ENCODE measurements at regions not wholly inside any gene's neighbourhood (a gene's known extent, or its start where the extent isn't known, plus 50 kb on each side); places are given as distances from the start of the nearest gene placed in this dataset.
A peak's percentile ranks its signal among the peaks of the same experiment; 100 is the strongest.
"Not testable (repeated sequence)": the region's sequence is repeated elsewhere in the genome, so short reads cannot be mapped to it uniquely, and the experiment has no call there.

DNA sequence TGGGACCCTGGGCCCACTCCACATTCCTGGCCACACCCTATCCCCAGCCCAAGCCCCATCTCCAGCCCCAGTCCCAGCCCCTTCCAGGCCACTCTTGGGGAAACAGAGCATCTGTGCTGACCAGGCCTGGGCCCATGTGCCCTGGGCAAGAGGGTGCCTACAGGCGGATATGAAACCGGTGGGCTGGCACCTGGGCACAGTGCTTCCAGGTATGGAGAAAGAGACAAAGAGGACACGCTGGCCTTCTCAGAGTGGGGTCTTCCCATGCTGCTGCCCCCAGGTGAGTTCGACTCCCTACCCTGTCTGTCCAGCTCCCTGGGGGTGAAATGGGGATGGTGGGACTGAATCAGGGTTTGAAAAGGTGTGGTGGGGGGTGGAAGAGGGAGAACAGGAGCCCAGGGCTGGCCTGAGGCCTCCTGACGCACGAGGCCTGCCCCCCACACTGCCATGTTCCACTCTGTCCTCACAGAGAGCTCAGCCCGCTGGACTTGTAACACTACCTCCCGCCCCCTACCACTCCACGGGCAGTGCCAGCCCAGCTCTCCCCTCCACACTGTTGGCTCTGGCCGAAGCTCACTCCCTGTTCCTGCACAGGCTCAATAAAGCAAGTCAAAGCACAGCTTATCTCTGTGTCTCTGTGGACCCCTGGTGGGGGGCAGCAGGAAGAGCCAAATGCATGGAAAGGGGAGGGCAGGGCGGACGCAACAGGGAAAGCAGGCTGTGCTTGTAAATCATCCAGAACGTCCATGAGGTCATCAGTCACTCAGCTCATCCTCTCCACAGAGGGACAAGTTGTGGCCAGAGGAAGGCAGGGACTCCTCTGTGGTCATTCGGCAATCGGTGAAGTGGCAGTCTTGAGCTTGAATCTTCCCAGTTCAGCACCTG lies 71.1 kb upstream of the TMEM97 start:
- Histone ChIP-seq H3K27me3 (replicated peaks; ENCODE audit: control insufficient read depth, insufficient read depth, low read length) (peaks cover 3% of the 10 kb centered on the region), H3K4me3 (ENCODE audit: low read length) (no peak overlapping the region), H3K9me3 (ENCODE audit: control insufficient read depth, low read length) (no peaks in the 10 kb centered on the region), H3K4me1 (ENCODE audit: control insufficient read depth, insufficient read depth, low read length) (peaks cover 9% of the 10 kb centered on the region), H3K36me3 (ENCODE audit: control insufficient read depth, insufficient read depth, low read length, severe bottlenecking) (no peaks in the 10 kb centered on the region), H3K9ac (ENCODE audit: low read length) (no peak overlapping the region)
- no peak for DNase-seq (ENCODE audit: low read depth)

DNA sequence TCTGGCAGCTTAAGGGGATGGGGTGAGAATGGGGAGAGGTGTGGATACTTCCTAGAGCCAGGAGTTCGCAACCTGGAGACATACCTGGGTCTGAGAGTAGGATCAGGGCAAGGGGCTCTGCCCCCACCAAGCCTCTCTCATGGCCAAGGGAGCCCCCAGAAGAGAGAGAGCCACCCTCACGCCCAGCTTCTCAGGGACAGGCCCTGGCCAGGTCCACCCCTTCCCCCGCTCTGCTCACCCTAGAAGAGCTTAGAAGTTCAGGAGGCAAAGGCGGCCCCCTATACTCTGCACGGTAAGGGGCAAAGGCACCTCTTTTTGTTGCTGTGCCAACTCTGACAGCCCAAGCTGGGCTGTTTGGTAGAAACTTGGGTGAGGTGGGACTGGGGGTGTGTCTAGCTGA lies 69.3 kb upstream of the TMEM97 start:
- H3K36me3 ChIP-seq (ENCODE audit: control insufficient read depth, insufficient read depth, low read length, severe bottlenecking), result no peaks in the 10 kb centered on the region
- H3K9me3 ChIP-seq (ENCODE audit: control insufficient read depth, low read length), result no peaks in the 10 kb centered on the region
- H3K4me1 ChIP-seq (ENCODE audit: control insufficient read depth, insufficient read depth, low read length), result peaks cover 9% of the 10 kb centered on the region
- H3K4me3 ChIP-seq (ENCODE audit: low read length), result no peak overlapping the region
- no peak overlapping the region for H3K9ac ChIP-seq (ENCODE audit: low read length)
- peaks cover 3% of the 10 kb centered on the region for H3K27me3 ChIP-seq (replicated peaks; ENCODE audit: control insufficient read depth, insufficient read depth, low read length)
- DNase-seq (ENCODE audit: low read depth), result no peak

DNA sequence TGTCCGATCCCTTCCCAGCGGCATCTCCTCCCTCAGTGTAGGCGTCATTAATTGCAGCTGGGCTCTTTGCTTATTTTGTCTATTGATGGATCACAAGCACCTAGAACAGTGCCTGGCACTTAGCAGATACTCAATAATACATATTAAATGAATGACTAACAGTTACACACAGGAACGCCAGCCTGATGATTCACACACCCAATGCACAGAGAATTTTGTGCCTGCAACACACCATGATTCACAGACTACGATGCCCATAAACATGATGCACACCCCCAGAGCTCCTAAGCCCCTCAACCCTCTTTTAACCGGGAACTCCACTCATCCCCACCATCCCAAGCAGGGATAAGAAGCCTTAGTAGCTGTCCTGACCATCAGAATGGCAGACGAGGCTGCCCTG lies 66.6 kb upstream of the TMEM97 start:
- peaks cover 9% of the 10 kb centered on the region for H3K4me1 ChIP-seq (ENCODE audit: control insufficient read depth, insufficient read depth, low read length)
- H3K36me3 ChIP-seq (ENCODE audit: control insufficient read depth, insufficient read depth, low read length, severe bottlenecking), result no peaks in the 10 kb centered on the region
- no peaks in the 10 kb centered on the region for H3K27me3 ChIP-seq (replicated peaks; ENCODE audit: control insufficient read depth, insufficient read depth, low read length)
- H3K4me3 ChIP-seq (ENCODE audit: low read length), result no peak overlapping the region
- peak; percentile 22 for DNase-seq (ENCODE audit: low read depth)
- H3K9ac ChIP-seq (ENCODE audit: low read length), result no peak overlapping the region
- H3K9me3 ChIP-seq (ENCODE audit: control insufficient read depth, low read length), result no peaks in the 10 kb centered on the region

DNA sequence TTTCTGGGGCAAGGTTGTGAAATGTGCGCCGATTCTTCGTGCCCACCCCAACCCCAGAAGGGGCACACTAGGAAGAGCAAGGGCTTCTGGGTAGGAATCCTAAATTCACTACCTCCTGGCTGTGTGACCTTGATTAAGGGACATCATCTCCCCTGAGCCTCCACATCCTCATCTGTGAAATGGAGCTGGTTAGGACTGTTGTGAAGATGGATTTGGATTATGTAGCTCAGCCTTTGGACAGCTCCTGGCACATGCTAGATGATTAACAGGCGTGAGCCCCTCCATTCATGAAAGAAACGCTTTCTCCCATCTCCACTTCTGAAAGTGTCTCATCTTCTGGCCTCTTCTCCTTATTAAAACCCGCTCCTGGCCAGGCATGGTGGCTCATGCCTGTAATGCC lies 65.3 kb upstream of the TMEM97 start:
- H3K4me3 ChIP-seq (ENCODE audit: low read length), result no peak overlapping the region
- no peak for DNase-seq (ENCODE audit: low read depth)

DNA sequence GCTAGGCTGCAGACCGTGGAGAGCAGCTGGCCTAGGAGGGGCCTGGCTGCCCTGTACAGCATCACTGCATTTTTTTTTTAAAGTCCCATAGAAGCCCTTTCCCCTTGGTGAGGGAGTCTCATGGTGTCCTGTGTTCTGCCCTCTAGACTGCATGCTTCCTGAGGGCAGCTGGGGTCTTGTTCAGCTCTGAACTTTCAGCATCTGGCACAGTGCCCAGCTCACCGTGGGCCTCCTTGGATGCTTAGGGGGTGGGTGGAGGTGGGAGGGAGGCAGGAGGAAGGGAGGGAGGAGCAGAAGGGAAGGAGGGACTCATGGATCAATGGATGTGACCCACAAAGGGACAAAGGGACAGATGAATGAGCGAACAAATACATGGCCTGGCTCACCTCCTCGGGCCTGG lies 63.4 kb upstream of the TMEM97 start:
- no peak for DNase-seq (ENCODE audit: low read depth)
- Histone ChIP-seq H3K9ac (ENCODE audit: low read length) (no peak overlapping the region), H3K4me1 (ENCODE audit: control insufficient read depth, insufficient read depth, low read length) (peaks cover 9% of the 10 kb centered on the region), H3K27me3 (replicated peaks; ENCODE audit: control insufficient read depth, insufficient read depth, low read length) (no peaks in the 10 kb centered on the region), H3K9me3 (ENCODE audit: control insufficient read depth, low read length) (no peaks in the 10 kb centered on the region), H3K36me3 (ENCODE audit: control insufficient read depth, insufficient read depth, low read length, severe bottlenecking) (no peaks in the 10 kb centered on the region), H3K4me3 (ENCODE audit: low read length) (no peak overlapping the region)

More for the DNA sequence above, 65.3 kb upstream of the TMEM97 start:
- Histone ChIP-seq H3K27me3 (replicated peaks; ENCODE audit: control insufficient read depth, insufficient read depth, low read length) (no peaks in the 10 kb centered on the region), H3K9ac (ENCODE audit: low read length) (no peak overlapping the region), H3K9me3 (ENCODE audit: control insufficient read depth, low read length) (no peaks in the 10 kb centered on the region), H3K4me1 (ENCODE audit: control insufficient read depth, insufficient read depth, low read length) (peaks cover 9% of the 10 kb centered on the region), H3K36me3 (ENCODE audit: control insufficient read depth, insufficient read depth, low read length, severe bottlenecking) (no peaks in the 10 kb centered on the region)

DNA sequence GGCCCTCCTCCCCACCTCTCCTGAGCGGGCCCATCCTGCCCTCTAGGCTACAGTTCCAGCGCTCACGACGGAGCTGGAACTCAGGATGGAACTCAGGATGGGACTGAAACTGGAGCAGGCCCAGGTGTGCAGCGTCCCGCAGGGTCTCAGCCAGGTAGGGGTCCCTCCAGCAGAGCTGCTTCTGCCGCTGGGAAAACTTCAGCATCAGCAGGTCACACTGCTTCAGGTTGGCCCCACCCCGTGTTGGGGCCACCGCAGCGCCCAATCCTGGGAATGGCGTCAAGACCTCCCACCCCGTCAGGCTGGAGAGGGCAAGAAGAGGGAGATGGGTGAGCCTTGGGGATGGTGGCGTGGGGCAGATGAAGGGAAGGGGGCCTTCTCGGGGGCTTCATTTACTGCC lies 62.6 kb upstream of the TMEM97 start:
- H3K4me3 ChIP-seq (ENCODE audit: low read length), result no peak overlapping the region
- H3K9ac ChIP-seq (ENCODE audit: low read length), result no peak overlapping the region
- peaks cover 8% of the 10 kb centered on the region for H3K4me1 ChIP-seq (ENCODE audit: control insufficient read depth, insufficient read depth, low read length)
- DNase-seq (ENCODE audit: low read depth), result no peak
- H3K9me3 ChIP-seq (ENCODE audit: control insufficient read depth, low read length), result no peaks in the 10 kb centered on the region
- no peaks in the 10 kb centered on the region for H3K27me3 ChIP-seq (replicated peaks; ENCODE audit: control insufficient read depth, insufficient read depth, low read length)
- no peaks in the 10 kb centered on the region for H3K36me3 ChIP-seq (ENCODE audit: control insufficient read depth, insufficient read depth, low read length, severe bottlenecking)

DNA sequence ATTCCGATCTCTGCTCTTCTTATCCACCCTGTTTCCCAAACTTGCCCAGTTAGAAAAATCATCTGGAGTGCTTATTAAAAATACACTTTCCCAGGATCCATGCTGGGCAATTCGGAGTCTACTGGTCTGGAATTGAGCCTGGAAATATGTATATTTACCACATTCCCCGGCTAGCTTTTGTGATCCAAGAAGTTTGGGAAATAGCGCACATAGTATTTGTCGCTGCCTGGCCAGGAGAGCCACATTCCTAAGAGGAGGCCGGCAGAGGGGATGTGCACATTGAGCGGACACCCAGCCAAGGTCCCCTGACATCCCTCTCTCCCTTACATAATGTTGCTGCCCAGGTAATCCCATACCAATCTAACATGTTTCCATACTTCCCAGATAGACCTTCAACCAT lies 62.1 kb upstream of the TMEM97 start:
- DNase-seq (ENCODE audit: low read depth), result no peak
- peaks cover 3% of the 10 kb centered on the region for H3K4me1 ChIP-seq (ENCODE audit: control insufficient read depth, insufficient read depth, low read length)

DNA sequence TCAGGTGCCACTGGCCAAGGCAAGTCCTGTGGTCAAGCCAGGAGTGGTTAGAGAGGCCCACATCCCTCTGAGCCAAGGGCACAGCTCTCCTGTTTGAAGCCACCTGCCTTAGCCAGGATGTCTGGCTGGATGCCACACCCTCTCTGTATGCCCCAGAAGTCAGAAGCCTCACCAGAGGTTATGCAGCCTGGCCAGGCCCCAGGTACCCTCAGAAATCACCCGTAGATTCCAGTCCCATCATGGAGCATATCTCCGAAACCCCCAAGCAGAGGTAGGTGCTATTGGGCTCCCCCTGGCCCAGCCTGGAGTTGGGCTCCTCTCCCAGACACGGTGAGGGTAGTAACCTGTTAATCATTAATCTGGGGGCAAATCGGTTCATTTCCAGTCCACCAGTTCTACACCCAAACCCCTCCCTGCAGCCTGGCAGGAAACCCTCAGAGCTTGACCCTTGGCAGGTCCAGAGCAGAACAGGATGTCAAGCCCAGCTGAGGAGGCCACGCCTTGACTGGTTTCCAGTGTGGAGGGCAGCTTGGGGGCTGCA lies 60.6 kb upstream of the TMEM97 start:
- Histone ChIP-seq H3K9ac (ENCODE audit: low read length) (no peak overlapping the region), H3K36me3 (ENCODE audit: control insufficient read depth, insufficient read depth, low read length, severe bottlenecking) (no peaks in the 10 kb centered on the region), H3K4me3 (ENCODE audit: low read length) (no peak overlapping the region), H3K27me3 (replicated peaks; ENCODE audit: control insufficient read depth, insufficient read depth, low read length) (no peaks in the 10 kb centered on the region), H3K4me1 (ENCODE audit: control insufficient read depth, insufficient read depth, low read length) (no peaks in the 10 kb centered on the region), H3K9me3 (ENCODE audit: control insufficient read depth, low read length) (peaks cover 17% of the 10 kb centered on the region)
- no peak for DNase-seq (ENCODE audit: low read depth)

More for the DNA sequence above, 62.1 kb upstream of the TMEM97 start:
- no peaks in the 10 kb centered on the region for H3K27me3 ChIP-seq (replicated peaks; ENCODE audit: control insufficient read depth, insufficient read depth, low read length)
- peaks cover 2% of the 10 kb centered on the region for H3K9me3 ChIP-seq (ENCODE audit: control insufficient read depth, low read length)
- H3K9ac ChIP-seq (ENCODE audit: low read length), result no peak overlapping the region
- no peaks in the 10 kb centered on the region for H3K36me3 ChIP-seq (ENCODE audit: control insufficient read depth, insufficient read depth, low read length, severe bottlenecking)
- H3K4me3 ChIP-seq (ENCODE audit: low read length), result no peak overlapping the region

DNA sequence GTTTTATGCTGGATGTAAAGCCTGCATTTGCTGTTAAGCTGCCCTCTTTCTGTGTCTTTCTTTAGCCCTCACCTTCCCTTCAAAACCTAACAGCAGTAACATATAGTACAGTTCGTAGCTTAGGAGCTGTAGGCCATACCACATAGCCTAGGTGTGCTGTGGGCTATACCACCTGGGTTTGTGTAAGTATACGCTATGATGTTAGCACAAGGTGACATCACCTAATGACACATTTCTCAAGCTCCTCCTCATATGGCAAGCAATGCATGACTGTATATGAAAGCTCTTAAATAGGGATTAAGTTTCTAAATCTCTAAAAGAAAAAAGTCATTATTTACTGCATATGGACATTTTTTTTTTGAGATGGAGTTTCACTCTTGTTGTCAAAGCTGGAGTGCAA lies 57.8 kb upstream of the TMEM97 start:
- peaks cover 19% of the 10 kb centered on the region for H3K9me3 ChIP-seq (ENCODE audit: control insufficient read depth, low read length)
- H3K9ac ChIP-seq (ENCODE audit: low read length), result no peak overlapping the region
- H3K4me1 ChIP-seq (ENCODE audit: control insufficient read depth, insufficient read depth, low read length), result peaks cover 6% of the 10 kb centered on the region
- no peaks in the 10 kb centered on the region for H3K36me3 ChIP-seq (ENCODE audit: control insufficient read depth, insufficient read depth, low read length, severe bottlenecking)
- no peaks in the 10 kb centered on the region for H3K27me3 ChIP-seq (replicated peaks; ENCODE audit: control insufficient read depth, insufficient read depth, low read length)
- H3K4me3 ChIP-seq (ENCODE audit: low read length), result no peak overlapping the region
- DNase-seq (ENCODE audit: low read depth), result no peak

DNA sequence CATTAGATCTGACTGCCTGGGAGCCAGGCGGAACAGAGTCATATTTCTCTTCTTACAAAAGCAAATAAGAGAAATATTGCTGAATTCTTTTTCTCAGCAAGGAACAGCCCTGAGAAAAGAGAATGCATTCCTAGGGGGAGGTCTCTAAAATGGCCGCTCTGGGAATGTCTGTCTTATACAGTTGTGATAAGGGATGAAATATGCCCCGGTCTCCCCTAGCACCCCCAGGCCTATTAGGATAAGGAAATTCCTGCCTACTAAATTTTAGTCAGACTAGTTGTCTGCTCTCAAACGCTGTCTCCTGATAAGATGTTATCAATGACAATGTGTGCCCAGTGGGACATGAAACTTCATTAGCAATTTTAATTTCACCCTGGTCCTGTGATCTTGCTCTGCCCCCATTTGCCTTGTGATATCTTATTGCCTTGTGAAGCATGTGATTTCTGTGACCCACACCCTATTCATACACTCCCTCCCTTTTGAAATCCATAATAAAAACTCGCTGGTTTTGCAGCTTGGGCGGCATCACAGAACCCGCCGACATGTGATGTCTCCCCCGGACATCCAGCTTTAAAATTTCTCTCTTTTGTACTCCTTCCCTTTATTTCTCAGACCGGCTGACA lies 56.8 kb upstream of the TMEM97 start:
- not testable (repeated sequence) for H3K4me3 ChIP-seq (ENCODE audit: low read length); H3K9ac ChIP-seq (ENCODE audit: low read length); DNase-seq (ENCODE audit: low read depth); H3K36me3 ChIP-seq (ENCODE audit: control insufficient read depth, insufficient read depth, low read length, severe bottlenecking); H3K27me3 ChIP-seq (replicated peaks; ENCODE audit: control insufficient read depth, insufficient read depth, low read length); H3K4me1 ChIP-seq (ENCODE audit: control insufficient read depth, insufficient read depth, low read length)
- H3K9me3 ChIP-seq (ENCODE audit: control insufficient read depth, low read length), result peaks cover 19% of the 10 kb centered on the region

DNA sequence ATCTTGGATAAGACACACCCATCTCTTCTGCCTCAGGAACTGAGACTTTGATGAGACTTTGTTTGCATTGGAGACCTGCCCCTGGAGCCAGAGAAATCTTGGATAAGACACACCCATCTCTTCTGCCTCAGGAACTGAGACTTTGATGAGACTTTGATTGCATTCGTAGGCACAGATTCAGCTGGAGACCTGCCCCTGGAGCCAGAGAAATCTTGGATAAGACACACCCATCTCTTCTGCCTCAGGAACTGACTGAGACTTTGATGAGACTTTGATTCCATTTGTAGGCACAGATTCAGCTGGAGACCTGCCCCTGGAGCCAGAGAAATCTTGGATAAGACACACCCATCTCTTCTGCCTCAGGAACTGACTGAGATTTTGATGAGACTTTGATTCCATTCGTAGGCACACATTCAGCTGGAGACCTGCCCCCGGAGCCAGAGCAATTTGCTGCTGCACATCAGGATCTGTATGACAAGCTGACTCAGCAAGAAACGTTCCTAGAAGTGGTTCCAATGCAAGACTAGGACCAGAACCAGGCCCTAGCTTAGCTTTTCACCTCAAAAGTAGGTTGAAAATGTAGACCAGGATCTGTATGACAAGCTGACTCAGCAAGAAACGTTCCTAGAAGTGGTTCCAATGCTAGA lies 54.0 kb upstream of the TMEM97 start:
- not testable (repeated sequence) for H3K27me3 ChIP-seq (replicated peaks; ENCODE audit: control insufficient read depth, insufficient read depth, low read length); DNase-seq (ENCODE audit: low read depth); H3K4me3 ChIP-seq (ENCODE audit: low read length); H3K36me3 ChIP-seq (ENCODE audit: control insufficient read depth, insufficient read depth, low read length, severe bottlenecking); H3K4me1 ChIP-seq (ENCODE audit: control insufficient read depth, insufficient read depth, low read length); H3K9ac ChIP-seq (ENCODE audit: low read length)
- H3K9me3 ChIP-seq (ENCODE audit: control insufficient read depth, low read length), result peaks cover 19% of the 10 kb centered on the region
